ENCODE measurements at regions not wholly inside any gene's neighbourhood (a gene's known extent, or its start where the extent isn't known, plus 50 kb on each side); places are given as distances from the start of the nearest gene placed in this dataset.

DNA sequence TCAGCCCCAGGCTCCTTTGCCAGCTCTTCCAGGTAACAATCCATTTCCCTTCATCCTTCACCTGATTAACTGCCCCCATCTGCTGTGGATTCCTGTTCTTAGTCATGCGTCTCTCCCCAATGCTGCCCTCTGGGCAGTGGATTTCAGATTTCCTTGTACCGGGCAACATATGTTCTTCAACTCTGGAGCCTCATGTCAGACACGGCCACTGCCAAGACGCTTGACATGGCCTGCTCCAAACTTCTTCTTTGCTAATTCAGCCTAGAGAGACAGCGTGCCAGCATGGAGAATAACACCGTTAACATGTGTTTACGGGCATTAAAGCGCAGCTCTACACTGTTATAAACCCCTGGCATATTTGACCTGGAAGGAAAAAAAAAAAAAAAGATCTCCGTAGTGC lies 1035.1 kb upstream of the NR2F2 start:
- in situ Hi-C loops (cut with HindIII; ENCODE audit: low sequenced_read_pairs) = no loop called here

DNA sequence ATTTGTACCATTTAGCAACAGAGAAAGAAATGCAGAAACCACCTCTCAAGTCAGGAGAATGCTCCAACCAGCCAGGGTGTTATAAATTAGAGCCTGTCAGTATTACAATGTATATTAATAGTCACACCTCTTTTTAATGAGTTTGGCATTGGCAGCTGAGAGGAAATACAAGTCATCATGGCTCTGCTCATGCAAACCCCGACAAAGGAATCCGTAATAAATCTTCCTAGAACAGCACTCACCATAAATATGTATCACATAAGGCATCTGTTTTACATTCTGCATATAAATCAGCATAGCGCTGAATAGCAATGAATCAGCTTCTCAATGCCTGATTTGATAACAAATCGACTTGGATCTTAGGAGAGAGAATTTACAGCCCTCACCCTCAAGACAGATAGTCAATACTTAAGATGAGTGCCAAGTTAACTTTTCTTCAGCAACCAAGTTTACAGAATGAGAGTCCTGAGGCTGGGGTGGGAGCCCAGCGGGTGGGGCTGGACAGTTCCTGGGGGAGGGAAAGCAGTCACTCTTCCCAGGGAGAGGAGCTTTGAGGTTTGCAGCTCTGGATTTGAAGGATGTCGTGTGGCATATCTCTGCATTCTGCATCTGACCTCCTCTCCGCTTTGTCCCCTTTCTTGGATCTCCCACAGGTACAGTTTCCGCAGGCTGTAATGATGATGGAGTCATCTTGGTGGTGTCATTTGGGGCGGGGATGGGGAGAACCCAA lies 1034.4 kb upstream of the NR2F2 start:
- in situ Hi-C loops (cut with HindIII; ENCODE audit: low sequenced_read_pairs) = no loop called here

DNA sequence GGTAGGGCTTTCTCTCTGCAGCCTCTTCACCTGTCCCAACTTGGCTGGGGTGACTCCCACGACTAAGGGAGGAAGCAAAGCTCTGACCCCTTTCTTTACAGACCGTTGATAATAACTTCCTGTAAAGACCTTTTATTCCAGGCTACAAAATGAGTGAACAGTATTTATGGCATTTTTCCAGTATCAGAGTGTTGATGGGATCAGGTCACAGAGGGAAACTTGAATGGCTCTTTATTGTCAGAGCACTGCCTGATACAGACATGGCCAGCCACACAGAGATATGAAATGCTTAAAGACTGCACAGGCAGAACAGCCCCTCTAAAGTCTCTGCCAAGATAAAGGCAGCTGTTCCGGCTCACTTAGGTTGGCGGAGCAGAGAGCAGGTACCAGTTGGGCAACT lies 1033.9 kb upstream of the NR2F2 start:
- in situ Hi-C loops (cut with HindIII; ENCODE audit: low sequenced_read_pairs) = no loop called here

DNA sequence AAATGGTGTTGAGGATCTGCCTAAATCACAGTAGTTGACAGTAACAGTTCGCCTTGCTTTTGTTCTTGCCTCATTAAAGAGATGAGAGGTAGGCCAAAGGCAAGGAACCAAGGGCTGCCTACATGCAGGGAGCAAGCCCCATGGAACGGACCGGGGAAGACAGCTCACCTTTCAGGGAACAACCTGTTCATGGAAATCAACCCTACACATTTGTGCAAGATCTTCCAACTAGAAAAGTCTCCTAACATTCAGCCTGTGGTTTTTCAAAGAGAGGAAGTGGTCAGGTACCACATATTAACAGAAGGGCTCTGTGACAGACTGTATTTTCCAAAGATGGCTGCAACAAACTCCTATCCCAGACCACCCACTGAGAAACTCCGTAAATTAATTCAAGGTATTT lies 1031.8 kb upstream of the NR2F2 start:
- in situ Hi-C loops (cut with HindIII; ENCODE audit: low sequenced_read_pairs) = no loop called here

DNA sequence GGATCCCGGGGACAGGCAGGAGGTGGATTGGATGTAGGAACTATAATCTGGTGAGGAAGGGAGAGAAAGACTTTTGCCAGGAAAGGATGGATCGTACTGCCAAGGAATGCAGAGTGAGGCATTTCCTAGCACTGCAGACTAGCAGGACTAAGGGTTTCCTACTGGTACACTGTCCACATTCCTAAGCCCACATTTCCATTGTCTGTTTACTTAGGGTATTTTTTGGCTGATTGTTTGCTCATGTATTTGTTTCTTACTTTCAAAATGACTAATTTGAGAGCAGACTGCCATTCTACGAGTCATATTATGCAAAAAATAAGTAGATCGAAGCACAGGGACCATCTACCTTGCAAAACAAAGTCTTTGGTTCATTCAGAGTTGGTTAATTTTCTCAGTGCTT lies 1029.5 kb upstream of the NR2F2 start:
- in situ Hi-C loops (cut with HindIII; ENCODE audit: low sequenced_read_pairs) = loop anchor here (5.0 kb wide), 1 partner anchor 39 kb away; no protein-coding TSS in a partner anchor

DNA sequence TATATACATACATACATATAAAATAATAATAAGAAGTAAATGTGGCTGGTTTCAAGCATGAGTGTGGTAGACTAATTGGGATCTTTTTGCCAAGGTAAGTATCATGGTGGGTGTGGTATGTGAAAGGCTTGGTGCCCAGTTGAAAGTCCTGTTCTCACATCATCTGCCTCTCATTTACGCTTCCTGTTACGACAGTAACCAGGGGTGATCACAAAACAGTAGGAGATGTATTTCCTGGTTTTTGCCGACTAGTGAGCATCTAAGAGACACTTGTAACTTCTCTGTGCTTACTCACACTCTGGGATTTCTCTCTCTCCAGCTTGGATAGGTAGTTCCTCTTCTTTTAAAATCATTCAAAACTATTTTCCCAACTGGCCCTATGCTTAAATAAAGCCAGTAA lies 1028.3 kb upstream of the NR2F2 start:
- in situ Hi-C loops (cut with HindIII; ENCODE audit: low sequenced_read_pairs) = loop anchor here (5.0 kb wide), 1 partner anchor 40 kb away; no protein-coding TSS in a partner anchor

DNA sequence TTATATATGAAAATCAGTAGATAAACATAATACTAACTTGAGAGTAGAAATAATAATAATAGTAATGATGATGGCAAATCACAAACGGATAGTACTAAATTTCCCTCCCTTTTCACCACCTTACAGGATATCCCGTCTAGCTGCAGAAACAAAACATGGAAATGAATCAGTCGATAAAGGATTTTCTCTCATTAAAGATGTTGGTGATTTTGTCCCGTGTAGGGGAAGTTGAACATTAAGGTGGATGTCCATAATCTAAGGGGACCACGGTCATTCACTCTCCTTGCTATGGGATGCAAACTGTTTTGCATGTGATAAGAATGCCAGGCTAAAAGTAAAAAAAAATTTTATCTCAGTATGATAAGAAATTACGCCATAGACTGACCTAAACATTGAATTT lies 1027.7 kb upstream of the NR2F2 start:
- in situ Hi-C loops (cut with HindIII; ENCODE audit: low sequenced_read_pairs) = loop anchor here (5.0 kb wide), 1 partner anchor 41 kb away; no protein-coding TSS in a partner anchor

DNA sequence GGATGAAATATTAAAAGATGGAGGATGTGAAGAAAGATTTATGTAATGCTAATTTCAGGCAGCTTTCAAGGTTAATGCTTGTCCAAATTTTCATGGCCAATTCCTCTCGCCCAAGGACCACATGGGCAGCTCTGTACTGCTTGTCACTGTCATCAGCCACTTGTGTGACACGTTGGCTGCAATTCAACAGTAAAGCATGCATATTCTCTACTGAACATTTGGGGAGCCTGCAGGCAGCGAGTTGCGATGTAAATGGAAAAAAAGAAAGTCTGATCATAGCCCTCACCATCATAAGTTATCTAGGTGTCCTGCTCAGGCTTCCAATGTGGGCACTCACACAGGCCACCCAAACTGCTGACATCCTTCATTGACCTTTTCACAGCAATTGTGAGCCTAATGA lies 1026.8 kb upstream of the NR2F2 start:
- in situ Hi-C loops (cut with HindIII; ENCODE audit: low sequenced_read_pairs) = loop anchor here (5.0 kb wide), 1 partner anchor 41 kb away; no protein-coding TSS in a partner anchor

DNA sequence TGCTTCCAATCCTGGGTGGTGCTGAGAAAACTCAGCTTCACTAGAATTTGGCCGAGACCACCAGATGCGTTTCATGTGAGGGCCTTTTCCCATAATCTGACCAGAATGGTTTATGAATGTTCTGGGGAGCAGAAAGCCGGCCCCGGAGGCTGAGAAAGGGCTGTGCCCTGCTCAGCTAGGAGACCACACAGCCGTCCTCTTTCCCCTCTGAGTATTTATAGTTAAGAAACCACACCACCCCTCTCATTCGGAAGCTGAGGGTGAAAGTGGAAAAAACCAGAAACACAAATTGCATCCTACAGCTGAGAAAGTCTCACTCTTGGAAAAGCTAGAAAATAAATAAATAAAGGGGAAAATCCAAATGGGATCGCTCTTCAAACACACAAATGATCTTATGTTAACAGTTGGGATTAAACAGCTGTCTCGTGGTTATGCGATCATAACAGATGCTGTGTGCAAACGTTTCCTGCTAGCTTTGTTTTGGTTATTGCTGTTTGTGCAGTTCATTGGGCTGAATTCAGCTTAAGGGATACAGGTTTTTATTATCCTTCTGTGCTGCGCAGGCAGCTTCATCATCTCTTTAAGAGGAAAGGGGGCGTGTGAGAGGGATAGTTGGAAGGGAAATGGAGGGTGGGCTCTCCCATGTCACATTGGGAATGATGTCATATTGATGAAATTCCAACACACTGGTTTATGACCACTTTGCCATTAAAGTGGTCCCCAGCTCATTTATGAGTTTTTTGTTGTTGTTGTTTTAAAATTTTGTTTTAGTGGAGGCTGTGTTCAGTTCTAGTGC lies 1026.2 kb upstream of the NR2F2 start:
- in situ Hi-C loops (cut with HindIII; ENCODE audit: low sequenced_read_pairs) = loop anchor here (5.0 kb wide), 1 partner anchor 42 kb away; no protein-coding TSS in a partner anchor

DNA sequence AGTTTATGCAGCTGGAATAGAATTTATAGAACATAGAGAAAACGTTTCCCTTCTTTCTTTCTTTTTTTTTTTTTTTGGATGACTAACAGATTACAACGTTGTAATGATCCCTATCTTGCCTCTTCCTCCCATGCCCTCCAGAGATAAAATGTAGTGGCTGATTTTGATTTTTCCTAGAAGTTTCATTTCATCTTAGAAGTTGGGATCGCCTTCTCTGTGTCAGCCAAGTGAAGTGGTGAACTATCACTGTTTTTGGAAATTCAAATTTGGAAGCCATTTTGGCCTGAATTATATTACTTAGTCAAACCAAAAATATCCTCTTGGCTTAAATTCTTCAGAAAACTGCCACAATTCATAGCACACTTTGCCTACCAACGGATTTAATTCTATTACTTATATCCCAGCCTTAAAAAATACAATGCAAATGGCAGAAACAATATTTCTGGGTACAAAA lies 1025.5 kb upstream of the NR2F2 start:
- in situ Hi-C loops (cut with HindIII; ENCODE audit: low sequenced_read_pairs) = loop anchor here (5.0 kb wide), 1 partner anchor 43 kb away; no protein-coding TSS in a partner anchor

DNA sequence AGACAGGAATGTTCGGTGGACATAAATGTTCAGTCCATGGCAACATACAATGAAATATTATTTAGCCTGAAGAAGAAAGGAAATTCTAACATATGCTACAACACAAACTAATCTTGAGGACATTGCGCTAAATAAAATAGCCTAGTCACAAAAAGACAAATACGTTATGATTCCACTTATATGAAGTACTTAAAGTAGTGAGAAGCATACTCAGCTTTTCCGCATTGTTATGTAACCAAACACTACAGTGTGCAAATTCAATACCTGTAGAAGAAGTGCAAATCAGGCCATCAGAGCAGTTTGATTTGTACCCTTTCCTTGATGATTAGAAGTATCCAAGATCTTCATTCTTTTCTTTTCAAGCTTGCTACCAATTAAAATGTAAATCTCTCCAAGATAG lies 1023.4 kb upstream of the NR2F2 start:
- in situ Hi-C loops (cut with HindIII; ENCODE audit: low sequenced_read_pairs) = no loop called here

DNA sequence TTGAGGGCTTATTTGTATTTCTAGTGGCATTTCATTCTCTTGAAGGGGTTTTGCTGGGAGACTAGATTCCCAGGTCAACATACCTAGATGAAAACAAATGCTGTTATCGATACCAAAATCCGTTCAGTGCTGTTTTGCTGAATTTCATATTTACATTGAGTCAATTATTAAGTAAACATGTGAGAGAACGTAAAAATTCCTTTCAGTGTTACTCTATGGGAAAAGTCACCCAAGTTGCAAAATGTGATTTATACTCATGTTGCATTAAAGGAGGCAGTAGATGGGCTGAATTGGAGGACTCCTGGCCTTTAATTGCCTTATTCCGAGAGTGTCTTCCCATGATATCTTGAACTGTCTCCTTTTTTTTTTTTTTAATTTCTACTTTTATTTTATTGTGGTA lies 1011.3 kb upstream of the NR2F2 start:
- in situ Hi-C loops (cut with HindIII; ENCODE audit: low sequenced_read_pairs) = no loop called here

DNA sequence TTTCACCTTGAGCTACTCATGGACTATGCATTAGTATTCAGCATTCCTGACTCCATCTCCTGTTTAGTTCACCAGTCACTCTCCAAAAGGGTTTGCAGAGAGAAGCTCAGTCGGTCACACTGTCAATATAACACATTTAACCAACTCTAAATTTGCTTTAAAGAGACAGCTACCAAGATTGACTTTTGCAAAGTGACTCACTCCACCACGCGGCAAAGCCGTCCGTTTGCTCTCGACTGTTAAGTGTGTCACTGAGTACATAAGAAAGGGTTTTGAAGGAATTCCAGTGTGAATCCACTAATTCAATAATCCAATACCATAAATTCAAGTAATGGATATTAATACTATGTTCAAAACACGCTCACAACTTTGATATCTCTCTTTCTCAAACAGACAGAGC lies 1006.7 kb upstream of the NR2F2 start:
- in situ Hi-C loops (cut with HindIII; ENCODE audit: low sequenced_read_pairs) = no loop called here

DNA sequence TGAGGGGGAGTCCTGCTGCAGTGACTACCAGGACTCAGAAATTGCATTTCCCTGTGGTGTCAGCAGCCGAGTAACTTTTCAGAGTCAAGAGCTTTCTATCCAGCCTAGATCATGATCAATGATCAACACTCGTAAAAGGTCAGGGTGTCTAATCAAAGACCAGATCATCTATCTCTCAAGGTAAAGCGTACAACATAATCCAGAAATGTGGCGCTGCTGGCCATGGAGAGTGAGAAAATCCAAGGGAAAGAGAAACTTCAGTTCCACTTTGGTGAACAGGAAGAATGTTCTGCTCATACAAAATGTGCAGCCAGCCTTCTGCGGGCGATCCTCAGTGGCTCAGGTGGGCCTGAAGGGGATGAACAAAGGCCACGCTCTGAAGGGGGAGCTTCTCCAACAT lies 1005.8 kb upstream of the NR2F2 start:
- in situ Hi-C loops (cut with HindIII; ENCODE audit: low sequenced_read_pairs) = no loop called here

DNA sequence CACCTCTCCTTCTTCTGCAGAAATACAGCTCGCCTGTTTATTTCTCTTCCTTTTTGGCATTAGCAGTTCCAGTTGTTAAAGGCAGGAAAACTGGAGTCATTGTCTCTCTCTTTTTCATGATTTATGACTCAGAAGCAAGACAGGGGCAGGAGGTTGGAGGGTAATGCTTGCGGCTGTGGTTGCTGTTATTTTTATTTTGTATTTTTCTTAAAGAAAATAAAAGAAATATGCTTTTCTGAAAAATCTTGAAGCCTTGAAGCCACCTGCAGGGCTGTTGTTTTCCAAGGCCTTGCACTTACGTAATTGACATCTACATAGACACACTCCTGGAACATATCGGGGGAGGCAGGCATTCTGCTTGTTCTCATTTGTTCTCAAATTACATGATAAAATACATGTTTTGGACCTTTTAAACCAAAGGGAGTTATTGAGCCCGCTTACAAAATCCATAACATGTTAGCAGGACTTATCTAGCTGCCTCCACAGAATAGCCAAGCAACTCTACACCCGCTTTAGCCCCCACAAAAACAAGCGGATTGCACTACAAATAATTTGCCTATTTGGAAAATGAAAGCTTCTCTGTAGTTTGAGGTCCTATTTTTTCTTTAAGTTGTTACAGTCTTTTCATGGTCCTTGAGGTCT lies 1004.6 kb upstream of the NR2F2 start:
- in situ Hi-C loops (cut with HindIII; ENCODE audit: low sequenced_read_pairs) = no loop called here

DNA sequence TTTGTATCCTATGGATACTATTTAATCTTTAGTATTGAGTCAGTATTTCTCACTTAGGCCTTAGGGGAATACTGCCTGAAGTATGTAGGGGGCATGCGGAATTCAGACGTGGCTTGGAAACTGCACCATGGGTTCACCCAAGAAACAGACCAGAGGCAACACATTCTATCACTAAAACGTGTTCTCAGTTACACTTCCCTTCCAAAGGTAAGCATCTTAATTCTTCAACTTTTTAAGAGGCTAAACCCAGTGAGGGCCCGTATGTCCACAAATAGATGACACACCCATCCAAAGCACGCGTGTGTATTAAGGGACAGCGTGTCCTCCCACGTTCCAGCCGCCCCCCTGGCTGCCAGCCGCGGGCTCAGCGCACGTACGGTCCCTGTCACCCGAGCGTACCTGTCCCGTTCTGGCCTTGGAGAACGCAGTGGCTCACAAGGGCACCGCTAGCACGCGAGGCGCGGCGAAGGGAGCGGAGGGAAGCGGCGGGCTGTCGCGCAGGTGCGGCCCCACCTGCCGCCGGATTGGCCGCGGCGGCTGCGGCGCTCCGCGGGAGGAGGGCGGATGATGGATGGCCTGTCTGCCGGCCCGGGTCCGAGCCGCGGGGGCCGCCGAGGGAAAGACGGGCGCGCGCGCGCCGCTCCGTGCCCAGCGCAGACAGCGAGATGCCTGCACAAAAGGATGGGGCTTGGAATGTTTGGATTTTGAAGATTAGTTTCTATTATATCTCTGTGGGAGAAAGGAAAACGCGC lies 1003.9 kb upstream of the NR2F2 start:
- in situ Hi-C loops (cut with HindIII; ENCODE audit: low sequenced_read_pairs) = no loop called here

DNA sequence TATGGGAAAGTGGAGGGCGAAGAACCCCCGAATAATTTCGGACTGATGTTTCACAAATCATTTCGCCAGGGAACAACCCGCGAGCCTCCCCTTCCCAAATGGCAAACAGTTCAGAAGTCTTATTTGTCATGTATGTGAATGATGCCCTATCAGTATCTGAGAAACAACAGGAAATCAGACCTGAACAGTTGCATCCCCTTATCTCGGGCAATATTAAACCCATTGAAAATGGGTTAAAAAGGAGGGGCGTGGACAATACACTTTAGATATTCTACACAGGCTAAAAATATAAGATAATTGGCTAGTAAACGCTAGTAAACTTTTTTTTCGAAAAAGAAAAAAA lies 1003.3 kb upstream of the NR2F2 start:
- in situ Hi-C loops (cut with HindIII; ENCODE audit: low sequenced_read_pairs) = no loop called here

DNA sequence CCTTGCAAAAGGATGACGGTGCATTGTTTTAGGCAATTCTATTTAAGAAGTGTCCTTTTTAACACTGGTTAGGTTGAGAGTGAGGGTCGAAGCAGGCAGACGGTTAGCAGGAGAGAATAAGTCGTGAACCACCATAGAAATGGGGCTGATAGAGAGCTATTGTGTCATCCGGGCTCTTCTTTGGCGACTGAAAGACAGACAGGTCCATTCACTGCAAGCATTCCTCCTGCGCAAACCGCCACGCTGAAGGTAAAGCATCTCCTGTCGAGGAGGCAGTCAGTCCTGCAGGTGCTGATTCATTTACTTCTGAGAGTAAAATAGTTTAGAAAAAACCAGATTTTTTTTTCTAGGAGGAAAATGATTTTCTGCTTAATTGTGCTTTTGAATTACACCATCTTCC lies 1002.8 kb upstream of the NR2F2 start:
- in situ Hi-C loops (cut with HindIII; ENCODE audit: low sequenced_read_pairs) = no loop called here

DNA sequence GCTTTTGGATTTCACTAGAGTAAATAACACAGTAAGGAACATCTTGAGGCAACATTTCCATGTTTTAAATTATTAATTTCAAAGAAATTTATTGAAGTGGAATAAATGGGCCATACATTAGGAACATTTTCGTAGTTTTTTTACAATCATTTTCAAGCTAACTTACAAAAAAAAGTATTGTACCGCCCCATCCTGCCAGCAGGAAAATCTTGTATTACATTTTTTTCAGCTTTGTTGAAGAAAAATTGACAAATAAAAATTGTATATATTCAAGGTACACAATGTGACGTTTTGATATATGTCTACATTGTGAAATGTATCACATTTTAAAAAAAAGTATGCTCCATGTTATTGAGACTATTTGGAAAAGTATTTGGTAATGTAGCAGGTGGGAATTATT lies 1001.9 kb upstream of the NR2F2 start:
- in situ Hi-C loops (cut with HindIII; ENCODE audit: low sequenced_read_pairs) = no loop called here

DNA sequence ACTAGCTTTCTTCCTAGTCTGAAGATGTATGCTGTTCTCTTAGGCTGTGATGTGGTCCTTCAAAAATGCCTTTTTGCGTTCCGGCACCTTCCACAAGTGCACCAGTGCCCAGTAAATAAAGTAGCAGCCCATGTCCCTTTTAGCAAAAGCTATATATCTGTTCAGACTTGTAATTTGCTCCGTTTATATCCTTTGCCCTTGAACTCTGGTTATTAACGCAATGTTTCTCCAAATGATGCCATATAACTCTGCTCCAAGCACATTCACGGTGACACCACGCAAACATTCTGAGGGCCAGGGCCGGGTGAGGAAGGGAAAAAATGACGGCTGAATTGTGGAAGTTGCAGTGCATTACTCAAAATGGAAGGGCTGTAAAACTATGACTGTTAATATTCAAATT lies 1001.1 kb upstream of the NR2F2 start:
- in situ Hi-C loops (cut with HindIII; ENCODE audit: low sequenced_read_pairs) = no loop called here

DNA sequence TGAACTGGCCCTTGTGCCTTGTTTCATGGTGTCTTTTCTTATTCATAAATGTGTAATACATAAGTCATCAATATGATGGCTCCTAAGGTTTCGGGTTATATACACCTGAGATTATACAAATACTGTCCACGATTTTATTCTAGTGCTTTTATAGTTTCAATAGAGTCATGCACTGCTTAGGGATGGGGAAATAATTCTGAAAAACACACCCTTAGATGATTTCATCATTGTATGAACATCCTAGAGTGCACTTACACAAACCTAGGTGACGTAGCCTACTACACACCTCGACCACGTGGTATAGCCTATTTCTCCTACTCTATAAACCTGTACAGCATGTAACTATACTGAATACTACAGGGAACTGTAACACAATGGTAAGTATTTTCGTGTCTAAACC lies 988.8 kb upstream of the NR2F2 start:
- in situ Hi-C loops (cut with HindIII; ENCODE audit: low sequenced_read_pairs) = no loop called here
